HG02938 (cell line): ENCODE measurements at regions not wholly inside any gene's neighbourhood (a gene's known extent, or its start where the extent isn't known, plus 50 kb on each side); places are given as distances from the start of the nearest gene placed in this dataset.

Source experiments
- ATAC-seq: cut with Tn5 transposase; IDR thresholded peaks from one replicate; pipeline ENCODE4 v1.9.1; 2021; ENCODE audit warnings: mild to moderate bottlenecking, moderate library complexity; ENCODE audit not compliant: unreplicated experiment

- no peak for ATAC-seq
Measured at GRCh38 chr21:18937337-18937736, 533.8 kb upstream of the TMPRSS15 start.

DNA sequence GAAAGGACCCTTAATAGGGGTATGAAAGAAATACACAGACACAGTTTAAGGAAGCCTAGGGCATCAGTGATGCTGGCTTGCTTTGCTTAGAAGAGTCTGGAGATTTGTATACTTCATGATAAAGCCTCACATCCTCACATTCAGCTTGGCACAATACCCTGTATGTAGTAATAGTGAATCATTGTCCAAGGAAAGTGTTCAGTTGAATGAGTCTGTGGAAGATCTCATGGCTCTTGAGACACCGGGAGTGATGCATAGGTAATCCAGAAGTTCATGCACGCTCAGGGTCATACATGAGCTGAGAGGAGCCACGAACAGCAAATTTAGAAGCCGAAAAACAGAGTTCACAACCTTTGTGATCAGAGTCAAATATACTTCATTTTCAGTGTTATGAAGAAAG is 537.2 kb upstream of the TMPRSS15 start:
- no peak for ATAC-seq

DNA sequence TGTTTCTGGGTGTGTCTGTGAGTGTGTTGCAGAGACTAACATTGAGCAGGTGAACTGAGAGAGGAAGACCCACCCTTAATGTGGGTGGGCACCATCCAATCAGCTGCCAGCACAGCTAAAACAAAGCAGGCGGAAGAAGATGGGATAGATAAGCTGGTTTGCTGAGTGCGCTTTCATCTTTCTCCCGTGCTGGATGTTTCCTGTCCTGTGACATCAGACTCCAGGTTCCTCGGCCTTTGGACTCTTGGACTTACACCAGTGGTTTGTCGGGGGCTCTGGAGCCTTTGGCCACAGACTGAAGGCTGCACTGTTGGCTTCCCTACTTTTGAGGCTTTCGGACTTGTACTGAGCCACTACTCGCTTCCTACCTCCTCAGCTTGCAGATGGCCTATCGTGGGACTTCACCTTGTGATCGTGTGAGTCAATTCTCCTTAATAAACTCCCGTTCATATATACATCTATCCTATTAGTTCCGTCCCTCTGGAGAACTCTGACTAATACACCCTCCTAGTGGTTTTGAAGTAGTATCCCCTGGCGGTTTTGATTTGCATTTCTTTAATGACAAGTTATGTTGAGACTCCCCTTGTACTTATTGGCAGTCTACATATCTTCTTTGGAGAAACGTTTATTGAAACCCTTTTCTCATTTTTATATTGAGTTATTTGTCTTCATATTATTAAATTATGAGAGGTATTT is 546.6 kb upstream of the TMPRSS15 start:
- ATAC-seq = no peak

DNA sequence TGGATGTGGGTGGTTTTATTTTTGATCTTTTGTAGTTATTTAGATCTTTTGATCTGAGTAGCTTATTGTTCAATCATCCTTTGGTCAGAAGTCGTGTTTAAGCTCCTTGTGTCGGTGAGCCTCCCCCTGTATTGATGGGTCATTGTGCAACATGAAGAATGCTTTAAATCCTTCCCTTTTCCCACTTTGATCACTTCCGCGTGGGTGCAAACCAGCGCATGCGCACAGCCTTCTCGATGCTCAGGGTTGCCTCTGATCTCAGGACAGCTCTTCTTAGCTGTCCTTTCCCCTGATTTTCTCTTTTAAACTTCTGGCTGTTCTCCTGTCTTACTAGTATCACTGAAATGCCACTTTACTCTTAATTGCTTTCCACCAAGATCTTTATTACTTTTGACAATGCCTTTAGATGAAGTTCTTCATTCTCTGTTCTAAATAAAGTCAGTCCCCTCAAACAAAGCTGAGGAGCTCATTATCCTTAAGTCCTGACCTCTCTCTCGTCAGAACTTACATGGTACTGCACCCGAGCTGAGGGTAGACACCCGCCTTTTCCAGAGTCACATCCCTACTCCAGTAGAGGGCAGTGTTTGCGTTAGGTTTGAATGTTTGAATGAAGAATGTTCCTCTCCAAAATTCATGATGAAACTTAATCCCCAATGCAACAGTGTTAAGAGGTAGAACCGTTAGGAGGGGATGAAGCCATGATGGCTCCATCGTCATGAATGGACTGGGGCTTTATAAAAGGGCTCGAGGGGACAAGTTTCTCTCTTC is 547.9 kb upstream of the TMPRSS15 start:
- ATAC-seq = no peak

DNA sequence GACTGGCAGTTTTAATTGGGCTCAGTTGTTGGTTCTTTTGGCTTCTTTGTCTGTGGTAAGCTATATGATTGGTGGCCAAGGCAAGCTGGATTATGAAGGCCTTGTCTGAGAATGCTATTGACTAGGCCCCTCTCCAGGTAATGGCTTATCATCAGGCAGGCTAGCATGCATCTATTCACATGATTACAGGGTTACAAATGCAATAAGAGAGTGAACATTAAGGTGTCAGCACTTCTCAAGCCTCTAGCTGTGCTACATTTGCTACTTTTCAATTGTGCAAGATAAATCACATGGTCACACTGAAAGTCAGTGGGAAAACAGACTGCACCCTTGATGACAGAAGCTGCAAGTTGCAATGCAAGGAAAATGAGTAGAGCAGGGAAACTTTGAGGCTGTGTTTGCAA is 550.9 kb upstream of the TMPRSS15 start:
- no peak for ATAC-seq

GRCh38 chr21:18959817-18960216 is 556.2 kb upstream of the TMPRSS15 start:
- ATAC-seq = no peak

DNA sequence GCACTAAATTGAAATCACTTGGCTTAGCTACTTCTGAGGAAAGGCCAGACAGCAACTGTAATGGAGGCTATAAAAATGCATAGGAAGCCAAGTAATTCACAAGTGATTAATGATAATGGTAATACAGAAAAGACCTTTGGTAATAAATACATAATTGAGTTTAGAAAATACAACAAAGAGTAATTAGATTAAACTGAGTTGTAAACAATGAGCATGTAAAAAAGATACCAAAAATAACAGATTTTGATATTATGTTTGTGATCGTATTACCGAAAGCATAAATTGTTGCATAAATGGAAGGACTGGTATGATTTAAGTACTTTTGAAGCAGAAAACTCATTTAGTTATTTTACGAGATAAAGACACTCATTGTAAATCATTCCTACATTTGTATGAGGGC is 556.7 kb upstream of the TMPRSS15 start:
- no peak for ATAC-seq

GRCh38 chr21:18970416-18970815 is 566.8 kb upstream of the TMPRSS15 start:
- ATAC-seq = no peak

DNA sequence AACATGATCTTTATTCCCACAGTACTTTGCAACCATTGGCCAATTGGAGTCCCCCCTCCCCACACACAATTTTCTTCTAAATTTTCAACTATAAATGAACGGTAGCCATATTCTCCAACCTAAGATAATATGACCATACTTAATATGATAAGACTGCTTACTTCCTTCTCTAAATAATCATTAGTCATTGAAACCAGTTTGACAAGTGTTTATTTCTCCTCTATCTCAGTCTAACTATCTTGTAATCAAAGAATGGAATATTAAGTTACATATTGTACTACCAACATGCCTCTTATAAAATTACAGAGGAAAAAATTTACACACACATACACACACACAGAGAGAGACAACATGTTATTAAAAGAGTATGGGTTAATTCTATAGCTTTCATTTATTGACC is 567.4 kb upstream of the TMPRSS15 start:
- ATAC-seq = no peak

DNA sequence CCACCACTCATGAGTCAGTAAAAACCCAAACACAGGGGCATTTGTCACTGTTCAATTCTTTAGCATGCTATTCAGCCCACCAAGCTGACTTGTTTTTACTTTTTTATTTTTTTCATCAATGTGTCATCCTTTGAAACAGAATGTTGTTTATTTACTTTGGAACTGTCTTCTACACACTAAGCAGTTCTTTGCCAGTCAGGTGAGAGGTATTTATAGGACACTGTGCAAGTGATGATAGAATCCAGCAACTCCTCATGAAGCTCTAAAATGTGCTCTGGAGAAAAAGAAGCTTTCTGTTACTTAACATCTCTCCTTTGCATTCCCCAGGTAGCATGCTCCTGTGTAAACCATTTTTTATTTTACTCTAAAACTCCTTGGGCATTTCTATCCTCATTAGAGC is 582.0 kb upstream of the TMPRSS15 start:
- ATAC-seq = no peak

DNA sequence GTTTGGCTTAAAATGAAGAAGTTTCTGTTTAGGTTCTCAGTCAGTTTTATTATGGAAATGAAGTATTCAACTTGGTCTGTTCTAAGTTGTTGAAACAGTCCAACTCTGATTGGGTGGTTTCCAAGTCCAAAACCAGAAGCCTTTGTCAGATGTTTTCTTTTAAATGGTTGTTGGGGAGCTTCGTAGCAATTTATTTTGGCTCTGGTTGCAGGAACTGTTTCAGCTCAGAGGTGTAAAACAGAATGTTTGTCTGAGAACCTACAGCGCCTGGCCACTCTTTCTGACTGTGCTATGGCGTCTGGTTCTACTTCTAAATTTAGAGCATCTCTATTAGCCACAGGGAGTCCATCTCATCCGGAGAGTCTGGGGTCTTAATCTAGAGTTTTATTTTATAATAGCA is 582.6 kb upstream of the TMPRSS15 start:
- ATAC-seq = no peak

- ATAC-seq = no peak
Measured at GRCh38 chr21:18987520-18988026, 584.0 kb upstream of the TMPRSS15 start.

DNA sequence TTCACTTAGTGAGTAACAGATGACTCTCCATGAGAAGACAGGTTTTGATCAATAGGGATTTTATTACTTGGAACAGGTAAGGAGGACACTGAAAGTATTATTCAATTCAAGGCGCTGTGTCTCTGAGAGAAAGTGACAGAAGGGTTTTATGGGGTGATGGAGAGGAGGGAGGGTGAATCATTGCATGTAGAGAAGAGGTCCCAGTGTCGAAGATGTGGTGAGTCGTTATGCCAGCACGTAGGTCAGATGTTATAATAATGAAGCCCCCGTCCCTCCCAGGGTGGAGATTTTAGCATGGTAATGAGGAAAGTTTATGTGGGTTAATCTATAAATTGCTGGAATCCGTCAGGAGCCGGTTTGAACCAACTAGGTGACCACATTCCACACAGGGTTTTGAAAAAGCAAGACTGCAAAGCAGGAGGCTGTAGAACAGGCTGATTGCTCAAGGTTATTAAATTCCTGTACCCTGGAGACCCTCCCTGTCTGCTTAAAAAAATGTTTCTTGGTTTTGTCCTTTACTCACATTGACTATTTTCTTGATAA is 586.4 kb upstream of the TMPRSS15 start:
- ATAC-seq = no peak

- ATAC-seq = no peak
Measured at GRCh38 chr21:18991846-18992245, 588.3 kb upstream of the TMPRSS15 start.

DNA sequence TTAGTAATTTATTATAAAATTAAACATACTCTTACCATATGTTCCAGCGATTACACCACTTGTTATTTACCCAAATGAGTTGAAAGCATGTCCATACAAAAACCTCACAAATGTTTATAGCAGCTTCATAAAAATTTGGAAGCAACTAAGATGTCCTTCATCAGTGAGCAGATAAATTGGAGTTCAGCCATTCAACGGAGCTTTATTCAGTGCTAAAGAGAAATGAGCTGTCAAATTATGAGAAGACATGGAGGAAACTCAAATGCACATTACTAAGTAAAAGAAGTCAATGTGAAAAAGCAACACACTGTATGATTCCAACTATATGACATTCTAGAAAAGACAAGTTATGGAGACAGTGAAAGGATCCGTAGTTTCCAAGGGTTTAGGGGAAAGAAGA is 606.7 kb upstream of the TMPRSS15 start:
- no peak for ATAC-seq

DNA sequence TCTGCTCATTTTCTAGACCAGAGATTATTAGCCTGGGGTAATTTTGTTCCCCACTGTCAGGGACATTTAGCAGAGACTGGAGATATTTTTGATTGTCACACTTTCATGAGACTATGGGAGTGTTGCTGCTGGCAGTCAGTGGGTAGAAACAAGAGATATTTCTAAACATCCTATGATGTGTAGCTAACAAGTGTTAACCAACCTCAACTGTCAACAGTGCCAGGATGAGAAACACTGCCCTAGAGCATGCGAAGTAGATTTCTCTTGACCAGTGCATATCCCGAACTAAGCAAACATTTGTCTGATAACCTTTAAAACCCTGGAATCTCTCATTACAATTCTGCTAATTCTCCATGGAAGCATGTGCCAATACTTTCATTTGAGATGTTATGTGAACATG is 607.4 kb upstream of the TMPRSS15 start:
- ATAC-seq = no peak

GRCh38 chr21:19011451-19011850 is 607.9 kb upstream of the TMPRSS15 start:
- ATAC-seq = no peak

DNA sequence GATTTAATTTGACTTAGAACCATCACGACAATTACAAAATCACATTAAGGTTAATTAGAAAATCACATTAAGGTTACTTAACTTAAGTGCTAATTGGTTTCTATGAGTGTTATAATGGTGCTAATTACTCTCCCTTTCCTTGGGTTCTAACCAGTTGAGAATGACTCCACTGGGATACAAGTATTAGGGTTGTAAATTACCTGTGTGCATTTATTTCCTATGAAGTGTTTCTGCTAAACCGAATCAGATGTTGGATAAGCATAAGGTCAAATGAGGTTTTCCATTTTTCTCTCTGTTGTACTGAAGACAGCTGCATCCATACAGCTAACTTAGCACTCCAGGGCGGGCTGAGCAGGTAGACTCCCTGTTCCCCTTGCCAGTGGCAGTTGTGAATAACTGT is 610.3 kb upstream of the TMPRSS15 start:
- no peak for ATAC-seq

GRCh38 chr21:19018529-19018928 is 614.9 kb upstream of the TMPRSS15 start:
- ATAC-seq = no peak

DNA sequence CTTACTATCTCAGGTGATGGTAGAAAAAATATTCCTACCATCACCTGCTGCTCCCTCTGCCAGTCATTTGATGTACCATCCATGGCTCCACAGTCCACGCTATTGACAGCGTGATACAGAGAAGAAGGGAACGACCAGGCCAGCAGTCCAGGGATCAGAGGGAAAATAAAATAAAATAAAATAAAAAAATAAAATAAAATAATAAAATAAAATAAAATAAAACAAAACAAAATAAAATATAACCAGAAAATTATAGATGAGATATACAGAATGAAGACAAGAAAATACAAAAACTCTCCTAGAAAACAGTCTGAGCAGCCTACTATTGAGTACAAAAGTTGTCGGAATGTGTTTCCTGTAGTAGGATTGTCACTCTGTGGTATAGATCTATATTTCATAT is 619.4 kb upstream of the TMPRSS15 start:
- ATAC-seq = no peak

GRCh38 chr21:19026911-19027310 is 623.3 kb upstream of the TMPRSS15 start:
- no peak for ATAC-seq

DNA sequence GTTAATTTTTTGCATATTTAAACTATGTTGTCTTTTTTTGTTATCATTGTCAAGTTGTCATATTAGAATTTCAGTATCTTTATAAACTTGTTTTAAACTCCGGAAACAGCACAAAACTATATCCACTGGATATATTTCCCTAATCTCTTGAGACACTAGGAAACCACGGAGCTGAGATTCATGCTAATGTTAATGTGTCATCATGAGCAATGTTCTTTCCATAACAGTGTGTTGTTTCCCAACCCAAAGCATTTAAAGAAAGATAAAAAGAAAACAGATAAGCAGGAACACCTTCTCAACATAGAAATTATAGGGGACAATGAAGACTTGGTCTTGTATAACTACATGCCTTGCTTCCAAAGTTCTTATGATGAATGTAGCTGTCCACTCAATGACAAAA is 626.2 kb upstream of the TMPRSS15 start:
- ATAC-seq = no peak
